ENCODE measurements at regions not wholly inside any gene's neighbourhood (a gene's known extent, or its start where the extent isn't known, plus 50 kb on each side); places are given as distances from the start of the nearest gene placed in this dataset.

GRCh38 chr2:108069515-108070310, 83.4 kb downstream of the SLC5A7 start:
- TF ChIP-seq, protein P1, sequence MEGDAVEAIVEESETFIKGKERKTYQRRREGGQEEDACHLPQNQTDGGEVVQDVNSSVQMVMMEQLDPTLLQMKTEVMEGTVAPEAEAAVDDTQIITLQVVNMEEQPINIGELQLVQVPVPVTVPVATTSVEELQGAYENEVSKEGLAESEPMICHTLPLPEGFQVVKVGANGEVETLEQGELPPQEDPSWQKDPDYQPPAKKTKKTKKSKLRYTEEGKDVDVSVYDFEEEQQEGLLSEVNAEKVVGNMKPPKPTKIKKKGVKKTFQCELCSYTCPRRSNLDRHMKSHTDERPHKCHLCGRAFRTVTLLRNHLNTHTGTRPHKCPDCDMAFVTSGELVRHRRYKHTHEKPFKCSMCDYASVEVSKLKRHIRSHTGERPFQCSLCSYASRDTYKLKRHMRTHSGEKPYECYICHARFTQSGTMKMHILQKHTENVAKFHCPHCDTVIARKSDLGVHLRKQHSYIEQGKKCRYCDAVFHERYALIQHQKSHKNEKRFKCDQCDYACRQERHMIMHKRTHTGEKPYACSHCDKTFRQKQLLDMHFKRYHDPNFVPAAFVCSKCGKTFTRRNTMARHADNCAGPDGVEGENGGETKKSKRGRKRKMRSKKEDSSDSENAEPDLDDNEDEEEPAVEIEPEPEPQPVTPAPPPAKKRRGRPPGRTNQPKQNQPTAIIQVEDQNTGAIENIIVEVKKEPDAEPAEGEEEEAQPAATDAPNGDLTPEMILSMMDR (IDR thresholded peaks at IDR 0.05; ENCODE audit: insufficient read depth, low read length, poor library complexity, severe bottlenecking) = no peak
- TF ChIP-seq EZH2phosphoT487 (conservative IDR thresholded peaks at IDR 0.05; ENCODE audit: low read length) = no peak

All from SU-DHL-6 (cell line).